H9 (cell line): ENCODE measurements at regions not wholly inside any gene's neighbourhood (a gene's known extent, or its start where the extent isn't known, plus 50 kb on each side); places are given as distances from the start of the nearest gene placed in this dataset.

Experiments
- DNase-seq: peaks from one replicate; pipeline ENCODE4 v3.0.0-alpha.2; 2017
- H2AFZ ChIP-seq: one replicate; pipeline ENCODE4 v1.6.1; 2013; ENCODE audit warnings: mild to moderate bottlenecking, low read length, control low read depth, moderate library complexity
- H2AK5ac ChIP-seq: 2 replicates; pipeline ENCODE4 v1.6.1; 2013; ENCODE audit warnings: low read length, control low read depth, mixed read lengths; ENCODE audit not compliant: insufficient read length
- H2BK120ac ChIP-seq: one replicate; pipeline ENCODE4 v1.6.1; 2013; ENCODE audit warnings: low read depth, mild to moderate bottlenecking, low read length, control low read depth, inconsistent platforms; ENCODE audit not compliant: poor library complexity, severe bottlenecking
- H2BK12ac ChIP-seq: 2 replicates; pipeline ENCODE4 v1.6.1; 2013; ENCODE audit warnings: low read length, control low read depth, mixed read lengths, low read depth; ENCODE audit not compliant: insufficient read length
- H2BK15ac ChIP-seq: 2 replicates; pipeline ENCODE4 v1.6.1; 2013; ENCODE audit warnings: low read depth, low read length, control low read depth
- H2BK20ac ChIP-seq: one replicate; pipeline ENCODE4 v1.6.1; 2013; ENCODE audit warnings: low read depth, mild to moderate bottlenecking, low read length, control low read depth, inconsistent platforms; ENCODE audit not compliant: poor library complexity, severe bottlenecking
- H2BK5ac ChIP-seq: 2 replicates; pipeline ENCODE4 v1.6.1; 2013; ENCODE audit warnings: low read length, control low read depth, mixed read lengths; ENCODE audit not compliant: insufficient read length
- H3K14ac ChIP-seq: 2 replicates; pipeline ENCODE4 v1.6.1; 2013; ENCODE audit warnings: low read length, control low read depth; ENCODE audit not compliant: insufficient read depth
- H3K18ac ChIP-seq: 2 replicates; pipeline ENCODE4 v1.6.1; 2013; ENCODE audit warnings: low read depth, mild to moderate bottlenecking, mixed read lengths, low read length, control low read depth; ENCODE audit not compliant: insufficient read length
- H3K23ac ChIP-seq: 2 replicates; pipeline ENCODE4 v1.6.1; 2013; ENCODE audit warnings: low read length, control low read depth, mixed read lengths, low read depth; ENCODE audit not compliant: insufficient read length
- H3K23me2 ChIP-seq: 2 replicates; pipeline ENCODE4 v1.6.1; 2013; ENCODE audit warnings: low read depth, mild to moderate bottlenecking, mixed read lengths, low read length, control low read depth; ENCODE audit not compliant: insufficient read length, poor library complexity, severe bottlenecking
- H3K27ac ChIP-seq: 2 replicates; pipeline ENCODE4 v1.5.1; 2013; ENCODE audit warnings: low read length, control low read depth, mixed read lengths, low read depth; ENCODE audit not compliant: insufficient read length
- H3K27me3 ChIP-seq: 2 replicates; pipeline ENCODE4 v1.6.1; 2013; ENCODE audit warnings: low read length, control low read depth, inconsistent platforms; ENCODE audit not compliant: insufficient read depth
- H3K4ac ChIP-seq: 2 replicates; pipeline ENCODE4 v1.6.1; 2013; ENCODE audit warnings: low read depth, mild to moderate bottlenecking, control low read depth, inconsistent platforms, low read length, moderate library complexity
- H3K4me1 ChIP-seq: 2 replicates; pipeline ENCODE4 v1.6.1; 2013; ENCODE audit warnings: low read length, control low read depth, inconsistent platforms; ENCODE audit not compliant: insufficient read depth
- H3K4me2 ChIP-seq: 2 replicates; pipeline ENCODE4 v1.6.1; 2013; ENCODE audit warnings: low read length, control low read depth, mixed read lengths; ENCODE audit not compliant: insufficient read length, insufficient read depth
- H3K56ac ChIP-seq: 2 replicates; pipeline ENCODE4 v1.6.1; 2013; ENCODE audit warnings: low read depth, mild to moderate bottlenecking, mixed read lengths, low read length, control low read depth; ENCODE audit not compliant: insufficient read length
- H3K79me1 ChIP-seq: 2 replicates; pipeline ENCODE4 v1.6.1; 2013; ENCODE audit warnings: low read depth, mild to moderate bottlenecking, moderate library complexity, low read length, control low read depth, inconsistent platforms; ENCODE audit not compliant: insufficient read depth, poor library complexity, severe bottlenecking
- H3K79me2 ChIP-seq: 2 replicates; pipeline ENCODE4 v1.6.1; 2013; ENCODE audit warnings: low read length, control low read depth, inconsistent platforms; ENCODE audit not compliant: insufficient read depth
- H3K9ac ChIP-seq: 2 replicates; pipeline ENCODE4 v1.6.1; 2013; ENCODE audit warnings: low read length, control low read depth, mixed read lengths; ENCODE audit not compliant: insufficient read length; ENCODE audit errors: extremely low read depth
- H3K9me3 ChIP-seq: one replicate; pipeline ENCODE4 v1.6.1; 2013; ENCODE audit warnings: low read depth, low read length, inconsistent platforms; ENCODE audit not compliant: control insufficient read depth
- H3T11ph ChIP-seq: one replicate; pipeline ENCODE4 v1.6.1; 2013; ENCODE audit warnings: mild to moderate bottlenecking, low read length, control low read depth, inconsistent platforms
- H4K20me1 ChIP-seq: one replicate; pipeline ENCODE4 v1.6.1; 2013; ENCODE audit not compliant: control insufficient read depth, insufficient read length, insufficient read depth
- H4K5ac ChIP-seq: 2 replicates; pipeline ENCODE4 v1.6.1; 2013; ENCODE audit warnings: low read depth, mild to moderate bottlenecking, mixed read lengths, low read length, control low read depth; ENCODE audit not compliant: insufficient read length
- H4K8ac ChIP-seq: replicated peaks from 2 replicates; pipeline ENCODE4 v1.6.1; 2013; ENCODE audit warnings: low read length, control low read depth, mixed read lengths, low read depth; ENCODE audit not compliant: insufficient read length
- H4K91ac ChIP-seq: 2 replicates; pipeline ENCODE4 v1.6.1; 2013; ENCODE audit warnings: low read depth, mild to moderate bottlenecking, moderate library complexity, mixed read lengths, low read length, control low read depth; ENCODE audit not compliant: insufficient read length
- H3K27ac Mint-ChIP-seq, 3 experiments: 2 replicates in 2 of 3; 3 replicates in 1 of 3; pipeline ENCODE4 v1.8.0; 2020 to 2021; ENCODE audit warnings: mixed read lengths in 3 of 3, mild to moderate bottlenecking in 1 of 3, moderate library complexity in 1 of 3
- H3K27me3 Mint-ChIP-seq: 2 replicates; pipeline ENCODE4 v1.8.0; 2021; ENCODE audit warnings: low read depth, mild to moderate bottlenecking, moderate library complexity, mixed read lengths
- H3K36me3 Mint-ChIP-seq, 3 experiments: 2 replicates in 2 of 3; 3 replicates in 1 of 3; pipeline ENCODE4 v1.8.0; 2020 to 2021; ENCODE audit warnings: low read depth in 3 of 3, mixed read lengths in 3 of 3; ENCODE audit not compliant: insufficient read depth in 1 of 3
- H3K4me1 Mint-ChIP-seq, 2 experiments: 2 replicates each; pipeline ENCODE4 v1.8.0; 2020; ENCODE audit warnings: mixed read lengths in 2 of 2
- H3K4me3 Mint-ChIP-seq, 2 experiments: 2 replicates in 1 of 2; 3 replicates in 1 of 2; pipeline ENCODE4 v1.8.0; 2020 to 2021; ENCODE audit warnings: mild to moderate bottlenecking in 2 of 2, mixed read lengths in 2 of 2, moderate library complexity in 1 of 2
- H3K9me3 Mint-ChIP-seq, 2 experiments: 2 replicates in 1 of 2; 3 replicates in 1 of 2; pipeline ENCODE4 v1.8.0; 2020; ENCODE audit warnings: mild to moderate bottlenecking in 2 of 2, mixed read lengths in 2 of 2, moderate library complexity in 1 of 2
- WGBS: extraction: QIAGEN DNeasy Blood & Tissue Kit; methylation state at CpG from one replicate; pipeline ENCODE4 v1.1.7; 2013; ENCODE audit warnings: missing lambda C conversion rate, low lambda C conversion rate, mixed read lengths; ENCODE audit not compliant: insufficient read length; ENCODE audit errors: extremely low coverage; 5-methylcytosine and 5-hydroxymethylcytosine counted together
- TF ChIP-seq, protein P1 (sequence below): fragments of 200-600 bp; sonication (generic); conservative IDR thresholded peaks from 3 replicates; pipeline ENCODE4 v1.8.0; 2021; ENCODE audit warnings: antibody characterized with exemption, mild to moderate bottlenecking

- no peak overlapping the region for H3K56ac ChIP-seq
Measured at GRCh38 chr5:125112196-125112595, 365.8 kb upstream of the ZNF608 start.

More at GRCh38 chr5:125112196-125112595, 365.8 kb upstream of the ZNF608 start:
- no peak overlapping the region for H3K4me3 Mint-ChIP-seq
- H3T11ph ChIP-seq: no peak overlapping the region
- no peaks in the 10 kb centered on the region for H3K9me3 ChIP-seq
- H2BK120ac ChIP-seq: no peak overlapping the region
- no peaks in the 10 kb centered on the region for H3K79me2 ChIP-seq
- no peak overlapping the region for H3K4me2 ChIP-seq
- TF ChIP-seq, protein P1, sequence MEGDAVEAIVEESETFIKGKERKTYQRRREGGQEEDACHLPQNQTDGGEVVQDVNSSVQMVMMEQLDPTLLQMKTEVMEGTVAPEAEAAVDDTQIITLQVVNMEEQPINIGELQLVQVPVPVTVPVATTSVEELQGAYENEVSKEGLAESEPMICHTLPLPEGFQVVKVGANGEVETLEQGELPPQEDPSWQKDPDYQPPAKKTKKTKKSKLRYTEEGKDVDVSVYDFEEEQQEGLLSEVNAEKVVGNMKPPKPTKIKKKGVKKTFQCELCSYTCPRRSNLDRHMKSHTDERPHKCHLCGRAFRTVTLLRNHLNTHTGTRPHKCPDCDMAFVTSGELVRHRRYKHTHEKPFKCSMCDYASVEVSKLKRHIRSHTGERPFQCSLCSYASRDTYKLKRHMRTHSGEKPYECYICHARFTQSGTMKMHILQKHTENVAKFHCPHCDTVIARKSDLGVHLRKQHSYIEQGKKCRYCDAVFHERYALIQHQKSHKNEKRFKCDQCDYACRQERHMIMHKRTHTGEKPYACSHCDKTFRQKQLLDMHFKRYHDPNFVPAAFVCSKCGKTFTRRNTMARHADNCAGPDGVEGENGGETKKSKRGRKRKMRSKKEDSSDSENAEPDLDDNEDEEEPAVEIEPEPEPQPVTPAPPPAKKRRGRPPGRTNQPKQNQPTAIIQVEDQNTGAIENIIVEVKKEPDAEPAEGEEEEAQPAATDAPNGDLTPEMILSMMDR: no peak
- no peak overlapping the region for H3K4ac ChIP-seq
- no peak overlapping the region for H3K14ac ChIP-seq
- H2AK5ac ChIP-seq: no peak overlapping the region
- H4K5ac ChIP-seq: no peak overlapping the region
- H3K4me1 ChIP-seq: no peaks in the 10 kb centered on the region
- no CpG with 5 or more reads among the region's 2 CpGs for WGBS
- no peak overlapping the region for H3K27ac ChIP-seq
- H3K18ac ChIP-seq: no peak overlapping the region
- no peaks in the 10 kb centered on the region for H3K23me2 ChIP-seq
- H3K9me3 Mint-ChIP-seq: no peaks in the 10 kb centered on the region; a peak in 1 of 5 replicates
- no peaks in the 10 kb centered on the region for H4K20me1 ChIP-seq
- H2AFZ ChIP-seq: no peak overlapping the region
- no peak overlapping the region for H2BK5ac ChIP-seq
- no peak overlapping the region for H2BK15ac ChIP-seq
- no peak overlapping the region for H2BK12ac ChIP-seq
- H3K27ac Mint-ChIP-seq: no peak overlapping the region
- H3K27me3 ChIP-seq: no peaks in the 10 kb centered on the region
- H3K36me3 Mint-ChIP-seq: peaks cover 0 to 4% (median 3%) of the 10 kb centered on the region in 3 experiments; a peak in 1 of 7 replicates
- H2BK20ac ChIP-seq: no peak overlapping the region
- peaks cover 9 to 12% of the 10 kb centered on the region in 2 experiments for H3K4me1 Mint-ChIP-seq
- H3K27me3 Mint-ChIP-seq: no peaks in the 10 kb centered on the region
- no peak for DNase-seq
- no peak overlapping the region for H3K9ac ChIP-seq
- no peak overlapping the region for H3K23ac ChIP-seq
- H4K8ac ChIP-seq: no peak overlapping the region
- H3K79me1 ChIP-seq: no peaks in the 10 kb centered on the region
- H4K91ac ChIP-seq: no peak overlapping the region
